ENCODE measurements at regions not wholly inside any gene's neighbourhood (a gene's known extent, or its start where the extent isn't known, plus 50 kb on each side); places are given as distances from the start of the nearest gene placed in this dataset.

- TF ChIP-seq ESRRA (IDR thresholded peaks at IDR 0.05; ENCODE audit: borderline replicate concordance, low read length) (no peak), RAD21 (conservative IDR thresholded peaks at IDR 0.05 in 1 of 2, IDR thresholded peaks at IDR 0.05 in 1 of 2) (no peak)
Observed at GRCh38 chr18:5061785-5062184, 135.3 kb downstream of the AKAIN1 start.

Data from A549 (cell line).